ENCODE measurements at regions not wholly inside any gene's neighbourhood (a gene's known extent, or its start where the extent isn't known, plus 50 kb on each side); places are given as distances from the start of the nearest gene placed in this dataset.
A peak's percentile ranks its signal among the peaks of the same experiment; 100 is the strongest.
"Not testable (repeated sequence)": the region's sequence is repeated elsewhere in the genome, so short reads cannot be mapped to it uniquely, and the experiment has no call there.

GRCh38 chr20:52001999-52002666, 189.4 kb downstream of the ZFP64 start:
- H3K4me3 ChIP-seq (replicated peaks in 1 of 2; ENCODE audit: low read depth in 2 of 2, low read length in 2 of 2) = no peak overlapping the region
- peak; percentile 30 for TF ChIP-seq CTCF (IDR thresholded peaks at IDR 0.05; ENCODE audit: low read depth, low read length)
- DNase-seq (ENCODE audit: low read depth in 2 of 2) = peak in 1 of 2 donors; percentile 28

GRCh38 chr20:51997281-51997936, 194.2 kb downstream of the ZFP64 start:
- H3K4me3 ChIP-seq (replicated peaks in 1 of 2; ENCODE audit: low read depth in 2 of 2, low read length in 2 of 2); DNase-seq (ENCODE audit: low read depth in 2 of 2): not testable (repeated sequence)

GRCh38 chr20:51995551-51995951, 193.2 kb upstream of the SALL4 start:
- peak in 1 of 2 donors; percentile 5 for DNase-seq (ENCODE audit: low read depth in 2 of 2)
- no peak for TF ChIP-seq CTCF (IDR thresholded peaks at IDR 0.05; ENCODE audit: low read depth, low read length)
- no peak overlapping the region for H3K4me3 ChIP-seq (replicated peaks in 1 of 2; ENCODE audit: low read depth in 2 of 2, low read length in 2 of 2)

GRCh38 chr20:51994751-51995417, 192.6 kb upstream of the SALL4 start:
- no peak overlapping the region for H3K4me3 ChIP-seq (replicated peaks in 1 of 2; ENCODE audit: low read depth in 2 of 2, low read length in 2 of 2)
- no peak for DNase-seq (ENCODE audit: low read depth in 2 of 2)
- no peak for TF ChIP-seq CTCF (IDR thresholded peaks at IDR 0.05; ENCODE audit: low read depth, low read length)

- H3K4me3 ChIP-seq (replicated peaks in 1 of 2; ENCODE audit: low read depth in 2 of 2, low read length in 2 of 2) = no peak overlapping the region
- no peak for TF ChIP-seq CTCF (IDR thresholded peaks at IDR 0.05; ENCODE audit: low read depth, low read length)
- no peak for DNase-seq (ENCODE audit: low read depth in 2 of 2)
Measured at GRCh38 chr20:51987812-51988211, 185.5 kb upstream of the SALL4 start.

- DNase-seq (ENCODE audit: low read depth in 2 of 2) = peak; percentile 97
- no peak for TF ChIP-seq CTCF (IDR thresholded peaks at IDR 0.05; ENCODE audit: low read depth, low read length)
- H3K4me3 ChIP-seq (replicated peaks in 1 of 2; ENCODE audit: low read depth in 2 of 2, low read length in 2 of 2) = no peak overlapping the region
Measured at GRCh38 chr20:51985013-51985415, 182.7 kb upstream of the SALL4 start.

- DNase-seq (ENCODE audit: low read depth in 2 of 2) = no peak
Measured at GRCh38 chr20:51980277-51980676, 178.0 kb upstream of the SALL4 start.

More at GRCh38 chr20:51980277-51980676, 178.0 kb upstream of the SALL4 start:
- no peak for TF ChIP-seq CTCF (IDR thresholded peaks at IDR 0.05; ENCODE audit: low read depth, low read length)
- no peak overlapping the region for H3K4me3 ChIP-seq (replicated peaks in 1 of 2; ENCODE audit: low read depth in 2 of 2, low read length in 2 of 2)

Measured in cardiac fibroblast (primary cell).